D721Med (cell line): ENCODE measurements at regions not wholly inside any gene's neighbourhood (a gene's known extent, or its start where the extent isn't known, plus 50 kb on each side); places are given as distances from the start of the nearest gene placed in this dataset.

ENCODE experiments used
- DNase-seq: peaks from one replicate; pipeline ENCODE4 v3.0.0; 2011; ENCODE audit warnings: low spot score; ENCODE audit not compliant: insufficient read length
- FAIRE-seq: peaks from 2 replicates; lab custom pipeline; 2011; peaks lifted over from hg19 to GRCh38; lab: Jason Lieb, UNC
- CTCF ChIP-seq: IDR thresholded peaks from 2 replicates; pipeline ENCODE4 v1.5.1; 2012; ENCODE audit warnings: mild to moderate bottlenecking, control low read depth; ENCODE audit not compliant: insufficient read depth; ENCODE audit errors: missing control alignments

GRCh38 chr10:88116971-88117626 lies 253.7 kb downstream of the PTEN start:
- no peak for TF ChIP-seq CTCF
- FAIRE-seq (no peak), DNase-seq (no peak)

- DNase-seq (no peak), FAIRE-seq (no peak)
- TF ChIP-seq CTCF, result no peak
Observed at GRCh38 chr10:88117869-88118632, 254.6 kb downstream of the PTEN start.

GRCh38 chr10:88118729-88119128 lies 255.3 kb downstream of the PTEN start:
- no peak for TF ChIP-seq CTCF
- DNase-seq (no peak), FAIRE-seq (no peak)

GRCh38 chr10:88119160-88119559 lies 255.7 kb downstream of the PTEN start:
- DNase-seq (no peak), FAIRE-seq (no peak)

GRCh38 chr10:88120075-88120474 lies 256.6 kb downstream of the PTEN start:
- DNase-seq (no peak), FAIRE-seq (no peak)
- TF ChIP-seq CTCF, result no peak

More at GRCh38 chr10:88119160-88119559, 255.7 kb downstream of the PTEN start:
- TF ChIP-seq CTCF, result no peak

GRCh38 chr10:88120599-88121333 lies 257.3 kb downstream of the PTEN start:
- FAIRE-seq (no peak), DNase-seq (no peak)
- TF ChIP-seq CTCF, result no peak
